K562 (cell line): ENCODE measurements at regions not wholly inside any gene's neighbourhood (a gene's known extent, or its start where the extent isn't known, plus 50 kb on each side); places are given as distances from the start of the nearest gene placed in this dataset.

Experiments used
- ATAC-seq: fragments of 200-7000 bp; cut with Tn5 transposase; 3 replicates; pipeline ENCODE4 v1.9.1; 2020; ENCODE audit warnings: moderate library complexity
- BruUV-seq: library from RNA; stranded (reverse); fragments of 400-500 nt; replicated peaks from 2 replicates; lab custom pipeline; 2021; lab: Mats Ljungman, UMichigan
- CTCF ChIA-PET: fragments of 300-600 bp; formaldehyde crosslinking; extraction: SDS; loops from one replicate; lab custom pipeline; 2021; ENCODE audit warnings: low intra/inter-chr PET ratio; lab: Yijun Ruan, JAX
- POLR2A ChIA-PET: fragments of 300-600, 350-650 bp; sonication (Branson Sonifier 250); formaldehyde crosslinking; extraction: SDS; loops from one replicate; lab custom pipeline; 2021; ENCODE audit warnings: antibody characterized with exemption, inconsistent platforms; lab: Yijun Ruan, JAX
- DNase-seq, 4 experiments: peaks; one replicate each; pipeline versions ENCODE4 v3.0.0 to v3.0.0-alpha.2; 2011 to 2018; ENCODE audit warnings: low spot score in 3 of 4, mixed read lengths in 3 of 4; ENCODE audit errors: extremely low read depth in 1 of 4
- FAIRE-seq: peaks from 2 replicates; lab custom pipeline; 2011; peaks lifted over from hg19 to GRCh38; lab: Jason Lieb, UNC
- H2AFZ ChIP-seq: 2 replicates; pipeline ENCODE4 v1.6.0; 2011; ENCODE audit warnings: low read depth, low read length, control low read depth, inconsistent platforms
- H3K27ac ChIP-seq: fragments of 200-600 bp; 3 replicates; pipeline ENCODE4 v1.8.0; 2011; ENCODE audit warnings: low read depth, mild to moderate bottlenecking, control low read depth, inconsistent platforms, low read length, moderate library complexity, mixed read lengths; ENCODE audit errors: extremely low read depth
- H3K27me3 ChIP-seq, 2 experiments: fragments of 300-600 bp in 1 of 2; 2 replicates in 1 of 2; 3 replicates in 1 of 2; pipeline versions ENCODE4 v1.6.0 to v1.8.0; 2011; ENCODE audit warnings: inconsistent platforms in 2 of 2, low read length in 2 of 2, mild to moderate bottlenecking in 1 of 2, mixed read lengths in 1 of 2, moderate library complexity in 1 of 2; ENCODE audit not compliant: control insufficient read depth in 2 of 2, insufficient read depth in 2 of 2
- H3K36me3 ChIP-seq: fragments of 300-600 bp; 3 replicates; pipeline ENCODE4 v1.8.0; 2011; ENCODE audit warnings: mild to moderate bottlenecking, low read length, inconsistent platforms; ENCODE audit not compliant: control insufficient read depth, insufficient read depth
- H3K4me1 ChIP-seq, 2 experiments: fragments of 200-600 bp in 1 of 2; replicated peaks in 1 of 2; 2 replicates in 1 of 2; 3 replicates in 1 of 2; pipeline versions ENCODE4 v1.5.1 to v1.8.0; 2011; ENCODE audit warnings: inconsistent platforms in 2 of 2, low read length in 2 of 2, mild to moderate bottlenecking in 1 of 2, mixed read lengths in 1 of 2, moderate library complexity in 1 of 2; ENCODE audit not compliant: control insufficient read depth in 2 of 2, insufficient read depth in 2 of 2
- H3K4me2 ChIP-seq: 2 replicates; pipeline ENCODE4 v1.6.1; 2011; ENCODE audit warnings: low read length, control low read depth, inconsistent platforms, mixed read lengths; ENCODE audit not compliant: insufficient read depth
- H3K4me3 ChIP-seq: fragments of 200-600 bp; sonication (generic), shearing (Covaris generic); 2 replicates; pipeline ENCODE4 v1.5.1; 2016; ENCODE audit warnings: control low read depth, inconsistent platforms
- H3K79me2 ChIP-seq: fragments of 200-600 bp; 3 replicates; pipeline ENCODE4 v1.8.0; 2011; ENCODE audit warnings: low read length, inconsistent platforms; ENCODE audit not compliant: control insufficient read depth, insufficient read depth
- H3K9ac ChIP-seq, 2 experiments: 2 replicates each; pipeline versions ENCODE4 v1.6.0 to v1.6.1; 2011; ENCODE audit warnings: low read depth in 2 of 2, low read length in 2 of 2, control low read depth in 1 of 2, inconsistent platforms in 1 of 2, mild to moderate bottlenecking in 1 of 2, mixed read lengths in 1 of 2; ENCODE audit not compliant: insufficient read depth in 1 of 2
- H3K9me1 ChIP-seq: one replicate; pipeline ENCODE4 v1.6.0; 2011; ENCODE audit warnings: inconsistent platforms, mild to moderate bottlenecking, low read length, moderate library complexity; ENCODE audit not compliant: control insufficient read depth, insufficient read depth
- H3K9me3 ChIP-seq: replicated peaks from 2 replicates; pipeline ENCODE4 v1.5.1; 2011; ENCODE audit warnings: low read depth, low read length, inconsistent platforms; ENCODE audit not compliant: control insufficient read depth, insufficient read depth
- H4K20me1 ChIP-seq: replicated peaks from 2 replicates; pipeline ENCODE4 v1.6.1; 2011; ENCODE audit warnings: low read length, inconsistent platforms, mixed read lengths; ENCODE audit not compliant: control insufficient read depth, insufficient read depth
- ARID1B ChIP-seq: fragments of 450-650 bp; IDR thresholded peaks from 2 replicates; pipeline ENCODE4 v1.6.1; 2016; ENCODE audit warnings: antibody characterized with exemption, mild to moderate bottlenecking, inconsistent platforms
- CBFA2T2 ChIP-seq: fragments of 450-650 bp; conservative IDR thresholded peaks from 2 replicates; pipeline ENCODE4 v1.6.1; 2017; ENCODE audit warnings: mild to moderate bottlenecking
- GABPA ChIP-seq: fragments of 200-800 bp; sonication (Bioruptor generic); conservative IDR thresholded peaks from 2 replicates; pipeline ENCODE4 v1.6.1; 2016; ENCODE audit warnings: low read depth, missing genetic modification characterization, missing compliant biosample characterization
- HES1 ChIP-seq: fragments of 450-650 bp; IDR thresholded peaks from 2 replicates; pipeline ENCODE4 v1.6.1; 2016; ENCODE audit warnings: low read depth, mild to moderate bottlenecking, moderate library complexity
- LCOR ChIP-seq: sonication (generic); formaldehyde crosslinking; IDR thresholded peaks from 2 replicates; pipeline ENCODE4 v1.8.0; 2022; ENCODE audit warnings: mild to moderate bottlenecking, missing genetic modification reagents
- MTA2 ChIP-seq: fragments of 450-650 bp; IDR thresholded peaks from 2 replicates; pipeline ENCODE4 v1.6.1; 2016; ENCODE audit warnings: low read depth
- PPARD ChIP-seq: fragments of 250-450 bp; sonication (Bioruptor Pico); IDR thresholded peaks from 2 replicates; pipeline ENCODE4 v1.8.0; 2022; ENCODE audit warnings: inconsistent platforms, mild to moderate bottlenecking, moderate library complexity
- PTBP1 ChIP-seq: fragments of 200-400 bp; formaldehyde crosslinking; IDR thresholded peaks from 2 replicates; pipeline ENCODE4 v1.6.1; 2017; ENCODE audit warnings: low read depth, low read length
- RFX1 ChIP-seq: fragments of 450-650 bp; IDR thresholded peaks from 2 replicates; pipeline ENCODE4 v1.6.1; 2016; ENCODE audit warnings: mild to moderate bottlenecking, moderate library complexity
- RFX5 ChIP-seq: IDR thresholded peaks from 2 replicates; pipeline ENCODE4 v1.6.1; 2011; ENCODE audit warnings: low read depth, mild to moderate bottlenecking, improper control_type of control experiment, low read length
- ZC3H4 ChIP-seq: sonication (generic); formaldehyde crosslinking; IDR thresholded peaks from 2 replicates; pipeline ENCODE4 v1.9.0; 2021; ENCODE audit warnings: missing genetic modification reagents, borderline replicate concordance
- ZNF263 ChIP-seq: sonication (generic); formaldehyde crosslinking; IDR thresholded peaks from 2 replicates; pipeline ENCODE4 v1.8.0; 2022; ENCODE audit warnings: mild to moderate bottlenecking, missing genetic modification reagents, borderline replicate concordance
- ZNF780A ChIP-seq: fragments of 250-450 bp; sonication (Bioruptor Pico); IDR thresholded peaks from 2 replicates; pipeline ENCODE4 v1.5.0; 2021; ENCODE audit warnings: mild to moderate bottlenecking
- WGBS: fragments of 100-300 bp; shearing (Covaris generic); methylation state at CpG from one replicate; pipeline ENCODE4 v1.1.6; 2016; ENCODE audit warnings: low coverage, mixed read lengths; ENCODE audit not compliant: insufficient coverage; ENCODE audit errors: missing lambda C conversion rate; 5-methylcytosine and 5-hydroxymethylcytosine counted together
- in situ Hi-C: fragments of 300-500 bp; cut with MboI; formaldehyde crosslinking; loops from 4 replicates; pipeline ENCODE4 v1.15.0; 2018; ENCODE audit warnings: inconsistent platforms, mixed read lengths
- intact Hi-C: fragments of 100-400 bp; cut with micrococcal nuclease; formaldehyde crosslinking; loops from 2 replicates; pipeline ENCODE4 v1.14.2; 2022
- TF ChIP-seq, protein P1 (sequence below): fragments of 450-650 bp; IDR thresholded peaks from 2 replicates; pipeline ENCODE4 v1.6.1; 2016; ENCODE audit warnings: antibody characterized with exemption
- TF ChIP-seq, protein P2 (sequence below): fragments of 250-450 bp; sonication (Bioruptor Pico); IDR thresholded peaks from 2 replicates; pipeline ENCODE4 v1.5.0; 2020; ENCODE audit warnings: mild to moderate bottlenecking
- TF ChIP-seq, protein P3 (sequence below): fragments of 250-450 bp; sonication (Bioruptor Pico); IDR thresholded peaks from 2 replicates; pipeline ENCODE4 v1.4.0; 2020

GRCh38 chr9:673966-674526 lies 167.5 kb upstream of the DMRT1 start:
- Histone ChIP-seq H3K4me3 (no peak overlapping the region), H3K79me2 (no peaks in the 10 kb centered on the region), H3K27me3 (no peaks in the 10 kb centered on the region), H3K9me1 (no peaks in the 10 kb centered on the region), H4K20me1 (no peaks in the 10 kb centered on the region), H2AFZ (no peak overlapping the region), H3K9ac (no peak overlapping the region), H3K4me2 (no peak overlapping the region), H3K27ac (no peak overlapping the region), H3K36me3 (no peaks in the 10 kb centered on the region), H3K4me1 (no peaks in the 10 kb centered on the region), H3K9me3 (no peaks in the 10 kb centered on the region)
- POLR2A ChIA-PET = no interaction called here
- no TSS peak for BruUV-seq
- DNase-seq (no peak), ATAC-seq (no peak), FAIRE-seq (no peak)
- in situ Hi-C loops (no loop called here), intact Hi-C loops (no loop called here)
- 0% methylated on average over 1 of the region's 3 CpGs for WGBS
- CTCF ChIA-PET = no interaction called here
- TF ChIP-seq CBFA2T2 = no peak
- no peak for TF ChIP-seq ZNF263 (CRISPR knock-in tag)
- TF ChIP-seq, protein P1, sequence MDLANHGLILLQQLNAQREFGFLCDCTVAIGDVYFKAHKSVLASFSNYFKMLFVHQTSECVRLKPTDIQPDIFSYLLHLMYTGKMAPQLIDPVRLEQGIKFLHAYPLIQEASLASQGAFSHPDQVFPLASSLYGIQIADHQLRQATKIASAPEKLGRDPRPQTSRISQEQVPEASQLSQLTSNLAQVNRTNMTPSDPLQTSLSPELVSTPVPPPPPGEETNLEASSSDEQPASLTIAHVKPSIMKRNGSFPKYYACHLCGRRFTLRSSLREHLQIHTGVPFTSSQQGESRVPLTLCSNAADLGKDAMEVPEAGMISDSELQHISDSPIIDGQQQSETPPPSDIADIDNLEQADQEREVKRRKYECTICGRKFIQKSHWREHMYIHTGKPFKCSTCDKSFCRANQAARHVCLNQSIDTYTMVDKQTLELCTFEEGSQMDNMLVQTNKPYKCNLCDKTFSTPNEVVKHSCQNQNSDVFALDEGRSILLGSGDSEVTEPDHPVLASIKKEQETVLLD = no peak
- no peak for TF ChIP-seq ZNF780A (CRISPR knock-in tag)
- TF ChIP-seq, protein P2, sequence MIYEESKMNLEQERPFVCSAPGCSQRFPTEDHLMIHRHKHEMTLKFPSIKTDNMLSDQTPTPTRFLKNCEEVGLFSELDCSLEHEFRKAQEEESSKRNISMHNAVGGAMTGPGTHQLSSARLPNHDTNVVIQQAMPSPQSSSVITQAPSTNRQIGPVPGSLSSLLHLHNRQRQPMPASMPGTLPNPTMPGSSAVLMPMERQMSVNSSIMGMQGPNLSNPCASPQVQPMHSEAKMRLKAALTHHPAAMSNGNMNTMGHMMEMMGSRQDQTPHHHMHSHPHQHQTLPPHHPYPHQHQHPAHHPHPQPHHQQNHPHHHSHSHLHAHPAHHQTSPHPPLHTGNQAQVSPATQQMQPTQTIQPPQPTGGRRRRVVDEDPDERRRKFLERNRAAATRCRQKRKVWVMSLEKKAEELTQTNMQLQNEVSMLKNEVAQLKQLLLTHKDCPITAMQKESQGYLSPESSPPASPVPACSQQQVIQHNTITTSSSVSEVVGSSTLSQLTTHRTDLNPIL = no peak
- TF ChIP-seq LCOR (CRISPR knock-in tag) = no peak
- TF ChIP-seq MTA2 = no peak
- TF ChIP-seq, protein P3, sequence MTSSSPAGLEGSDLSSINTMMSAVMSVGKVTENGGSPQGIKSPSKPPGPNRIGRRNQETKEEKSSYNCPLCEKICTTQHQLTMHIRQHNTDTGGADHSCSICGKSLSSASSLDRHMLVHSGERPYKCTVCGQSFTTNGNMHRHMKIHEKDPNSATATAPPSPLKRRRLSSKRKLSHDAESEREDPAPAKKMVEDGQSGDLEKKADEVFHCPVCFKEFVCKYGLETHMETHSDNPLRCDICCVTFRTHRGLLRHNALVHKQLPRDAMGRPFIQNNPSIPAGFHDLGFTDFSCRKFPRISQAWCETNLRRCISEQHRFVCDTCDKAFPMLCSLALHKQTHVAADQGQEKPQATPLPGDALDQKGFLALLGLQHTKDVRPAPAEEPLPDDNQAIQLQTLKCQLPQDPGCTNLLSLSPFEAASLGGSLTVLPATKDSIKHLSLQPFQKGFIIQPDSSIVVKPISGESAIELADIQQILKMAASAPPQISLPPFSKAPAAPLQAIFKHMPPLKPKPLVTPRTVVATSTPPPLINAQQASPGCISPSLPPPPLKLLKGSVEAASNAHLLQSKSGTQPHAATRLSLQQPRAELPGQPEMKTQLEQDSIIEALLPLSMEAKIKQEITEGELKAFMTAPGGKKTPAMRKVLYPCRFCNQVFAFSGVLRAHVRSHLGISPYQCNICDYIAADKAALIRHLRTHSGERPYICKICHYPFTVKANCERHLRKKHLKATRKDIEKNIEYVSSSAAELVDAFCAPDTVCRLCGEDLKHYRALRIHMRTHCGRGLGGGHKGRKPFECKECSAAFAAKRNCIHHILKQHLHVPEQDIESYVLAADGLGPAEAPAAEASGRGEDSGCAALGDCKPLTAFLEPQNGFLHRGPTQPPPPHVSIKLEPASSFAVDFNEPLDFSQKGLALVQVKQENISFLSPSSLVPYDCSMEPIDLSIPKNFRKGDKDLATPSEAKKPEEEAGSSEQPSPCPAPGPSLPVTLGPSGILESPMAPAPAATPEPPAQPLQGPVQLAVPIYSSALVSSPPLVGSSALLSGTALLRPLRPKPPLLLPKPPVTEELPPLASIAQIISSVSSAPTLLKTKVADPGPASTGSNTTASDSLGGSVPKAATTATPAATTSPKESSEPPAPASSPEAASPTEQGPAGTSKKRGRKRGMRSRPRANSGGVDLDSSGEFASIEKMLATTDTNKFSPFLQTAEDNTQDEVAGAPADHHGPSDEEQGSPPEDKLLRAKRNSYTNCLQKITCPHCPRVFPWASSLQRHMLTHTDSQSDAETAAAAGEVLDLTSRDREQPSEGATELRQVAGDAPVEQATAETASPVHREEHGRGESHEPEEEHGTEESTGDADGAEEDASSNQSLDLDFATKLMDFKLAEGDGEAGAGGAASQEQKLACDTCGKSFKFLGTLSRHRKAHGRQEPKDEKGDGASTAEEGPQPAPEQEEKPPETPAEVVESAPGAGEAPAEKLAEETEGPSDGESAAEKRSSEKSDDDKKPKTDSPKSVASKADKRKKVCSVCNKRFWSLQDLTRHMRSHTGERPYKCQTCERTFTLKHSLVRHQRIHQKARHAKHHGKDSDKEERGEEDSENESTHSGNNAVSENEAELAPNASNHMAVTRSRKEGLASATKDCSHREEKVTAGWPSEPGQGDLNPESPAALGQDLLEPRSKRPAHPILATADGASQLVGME (CRISPR knock-in tag) = no peak
- no peak for TF ChIP-seq PTBP1
- TF ChIP-seq ZC3H4 (CRISPR knock-in tag) = no peak
- TF ChIP-seq RFX5 = no peak
- TF ChIP-seq RFX1 = no peak
- TF ChIP-seq PPARD (CRISPR knock-in tag) = no peak
- no peak for TF ChIP-seq HES1
- no peak for TF ChIP-seq ARID1B
- TF ChIP-seq GABPA = no peak
